ENCODE measurements at regions not wholly inside any gene's neighbourhood (a gene's known extent, or its start where the extent isn't known, plus 50 kb on each side); places are given as distances from the start of the nearest gene placed in this dataset.

- Mint-ChIP-seq H3K9me3 (ENCODE audit: unreplicated experiment) (no peaks in the 10 kb centered on the region), H3K27me3 (ENCODE audit: insufficient read depth, unreplicated experiment) (no peaks in the 10 kb centered on the region), H3K36me3 (ENCODE audit: insufficient read depth, unreplicated experiment) (no peaks in the 10 kb centered on the region), H3K4me1 (ENCODE audit: low read depth, unreplicated experiment) (peaks cover 15% of the 10 kb centered on the region), H3K27ac (ENCODE audit: unreplicated experiment) (no peak overlapping the region), H3K4me3 (ENCODE audit: unreplicated experiment) (no peak overlapping the region)
- TF ChIP-seq, protein P1, sequence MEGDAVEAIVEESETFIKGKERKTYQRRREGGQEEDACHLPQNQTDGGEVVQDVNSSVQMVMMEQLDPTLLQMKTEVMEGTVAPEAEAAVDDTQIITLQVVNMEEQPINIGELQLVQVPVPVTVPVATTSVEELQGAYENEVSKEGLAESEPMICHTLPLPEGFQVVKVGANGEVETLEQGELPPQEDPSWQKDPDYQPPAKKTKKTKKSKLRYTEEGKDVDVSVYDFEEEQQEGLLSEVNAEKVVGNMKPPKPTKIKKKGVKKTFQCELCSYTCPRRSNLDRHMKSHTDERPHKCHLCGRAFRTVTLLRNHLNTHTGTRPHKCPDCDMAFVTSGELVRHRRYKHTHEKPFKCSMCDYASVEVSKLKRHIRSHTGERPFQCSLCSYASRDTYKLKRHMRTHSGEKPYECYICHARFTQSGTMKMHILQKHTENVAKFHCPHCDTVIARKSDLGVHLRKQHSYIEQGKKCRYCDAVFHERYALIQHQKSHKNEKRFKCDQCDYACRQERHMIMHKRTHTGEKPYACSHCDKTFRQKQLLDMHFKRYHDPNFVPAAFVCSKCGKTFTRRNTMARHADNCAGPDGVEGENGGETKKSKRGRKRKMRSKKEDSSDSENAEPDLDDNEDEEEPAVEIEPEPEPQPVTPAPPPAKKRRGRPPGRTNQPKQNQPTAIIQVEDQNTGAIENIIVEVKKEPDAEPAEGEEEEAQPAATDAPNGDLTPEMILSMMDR (IDR thresholded peaks at IDR 0.05; ENCODE audit: insufficient read depth in 1 of 2, low read depth in 1 of 2, low read length in 1 of 2, severe bottlenecking in 1 of 2, unreplicated experiment in 1 of 2): no peak
- no peak for DNase-seq
- H3K9me3 ChIP-seq: no peaks in the 10 kb centered on the region
- POLR2A ChIA-PET: no interaction called here
- intact Hi-C loops (cut with micrococcal nuclease; ENCODE audit: unreplicated experiment): no loop called here
- H3K27me3 ChIP-seq (replicated peaks; ENCODE audit: control insufficient read depth, insufficient read depth, low read length): no peaks in the 10 kb centered on the region
- CTCF ChIA-PET: no interaction called here
- H3K4me1 ChIP-seq: no peaks in the 10 kb centered on the region
- H3K36me3 ChIP-seq (ENCODE audit: control insufficient read depth, insufficient read depth, low read length): no peaks in the 10 kb centered on the region
- no peak overlapping the region for H3K4me3 ChIP-seq (ENCODE audit: low read depth, low read length)
- no TSS peak for BruUV-seq (replicated peaks)
Measured at GRCh38 chr18:45557779-45558178, 57.5 kb upstream of the SLC14A2 start.

- ChIA-PET CTCF (no interaction called here), POLR2A (no interaction called here)
- no peak for DNase-seq
- intact Hi-C loops (cut with micrococcal nuclease; ENCODE audit: unreplicated experiment): no loop called here
- Histone ChIP-seq H3K9me3 (no peaks in the 10 kb centered on the region), H3K36me3 (ENCODE audit: control insufficient read depth, insufficient read depth, low read length) (no peaks in the 10 kb centered on the region), H3K4me1 (no peaks in the 10 kb centered on the region), H3K27me3 (replicated peaks; ENCODE audit: control insufficient read depth, insufficient read depth, low read length) (no peaks in the 10 kb centered on the region), H3K4me3 (ENCODE audit: low read depth, low read length) (no peak overlapping the region)
- Mint-ChIP-seq H3K27me3 (ENCODE audit: insufficient read depth, unreplicated experiment) (no peaks in the 10 kb centered on the region), H3K27ac (ENCODE audit: unreplicated experiment) (no peak overlapping the region), H3K36me3 (ENCODE audit: insufficient read depth, unreplicated experiment) (no peaks in the 10 kb centered on the region), H3K9me3 (ENCODE audit: unreplicated experiment) (no peaks in the 10 kb centered on the region), H3K4me3 (ENCODE audit: unreplicated experiment) (no peak overlapping the region), H3K4me1 (ENCODE audit: low read depth, unreplicated experiment) (peaks cover 15% of the 10 kb centered on the region)
- no TSS peak for BruUV-seq (replicated peaks)
- TF ChIP-seq, protein P1 (IDR thresholded peaks at IDR 0.05; ENCODE audit: insufficient read depth in 1 of 2, low read depth in 1 of 2, low read length in 1 of 2, severe bottlenecking in 1 of 2, unreplicated experiment in 1 of 2): no peak
Measured at GRCh38 chr18:45559258-45559657, 56.0 kb upstream of the SLC14A2 start.

GRCh38 chr18:45560870-45561269 lies 54.4 kb upstream of the SLC14A2 start:
- H3K4me1 ChIP-seq: no peaks in the 10 kb centered on the region
- Mint-ChIP-seq H3K27ac (ENCODE audit: unreplicated experiment) (no peak overlapping the region), H3K27me3 (ENCODE audit: insufficient read depth, unreplicated experiment) (no peaks in the 10 kb centered on the region), H3K4me3 (ENCODE audit: unreplicated experiment) (no peak overlapping the region), H3K36me3 (ENCODE audit: insufficient read depth, unreplicated experiment) (no peaks in the 10 kb centered on the region), H3K9me3 (ENCODE audit: unreplicated experiment) (no peaks in the 10 kb centered on the region), H3K4me1 (ENCODE audit: low read depth, unreplicated experiment) (peaks cover 22% of the 10 kb centered on the region)
- no TSS peak for BruUV-seq (replicated peaks)
- H3K27me3 ChIP-seq (replicated peaks; ENCODE audit: control insufficient read depth, insufficient read depth, low read length): no peaks in the 10 kb centered on the region
- TF ChIP-seq, protein P1 (IDR thresholded peaks at IDR 0.05; ENCODE audit: insufficient read depth in 1 of 2, low read depth in 1 of 2, low read length in 1 of 2, severe bottlenecking in 1 of 2, unreplicated experiment in 1 of 2): no peak
- no peak overlapping the region for H3K4me3 ChIP-seq (ENCODE audit: low read depth, low read length)
- CTCF ChIA-PET: no interaction called here
- H3K36me3 ChIP-seq (ENCODE audit: control insufficient read depth, insufficient read depth, low read length): no peaks in the 10 kb centered on the region
- no peak for DNase-seq
- H3K9me3 ChIP-seq: no peaks in the 10 kb centered on the region
- intact Hi-C loops (cut with micrococcal nuclease; ENCODE audit: unreplicated experiment): loop anchor here (10.0 kb wide), 1 partner anchor 116 kb away; no protein-coding TSS in a partner anchor
- POLR2A ChIA-PET: no interaction called here

All from Caco-2 (cell line).